Psoas muscle (tissue), 7 donors: ENCODE measurements at regions not wholly inside any gene's neighbourhood (a gene's known extent, or its start where the extent isn't known, plus 50 kb on each side); places are given as distances from the start of the nearest gene placed in this dataset.

ENCODE experiments used
- ATAC-seq, 4 donors: fragments of 200-7000 bp; cut with Tn5 transposase; one replicate each; pipeline ENCODE4 v1.9.1; 2020; ENCODE audit warnings: moderate library complexity in 3 of 4, mild to moderate bottlenecking in 2 of 4
- DNase-seq, 2 donors: peaks; one replicate each; pipeline ENCODE4 v3.0.0-alpha.2; 2020
- H3K27ac ChIP-seq: fragments of 200-600 bp; one replicate; pipeline ENCODE4 v1.8.0; 2022
- H3K27me3 ChIP-seq, 3 donors: fragments of 200-600 bp in 1 of 3; one replicate each; pipeline versions ENCODE4 v1.6.1 to v1.8.0; 2013 to 2022; ENCODE audit warnings: low read length in 2 of 3, mild to moderate bottlenecking in 2 of 3, moderate library complexity in 1 of 3; ENCODE audit not compliant: insufficient read depth in 3 of 3
- H3K36me3 ChIP-seq, 2 donors: fragments of 200-600 bp in 1 of 2; one replicate each; pipeline versions ENCODE4 v1.6.1 to v1.8.0; 2013 to 2022; ENCODE audit warnings: low read depth in 1 of 2, mild to moderate bottlenecking in 1 of 2, moderate library complexity in 1 of 2; ENCODE audit not compliant: insufficient read depth in 1 of 2
- H3K4me1 ChIP-seq: fragments of 200-600 bp; one replicate; pipeline ENCODE4 v1.8.0; 2022
- H3K4me3 ChIP-seq: fragments of 200-600 bp; one replicate; pipeline ENCODE4 v1.8.0; 2022; ENCODE audit warnings: mild to moderate bottlenecking
- H3K9me3 ChIP-seq: fragments of 200-600 bp; one replicate; pipeline ENCODE4 v1.8.0; 2022
- CTCF ChIP-seq: fragments of 200-600 bp; IDR thresholded peaks from one replicate; pipeline ENCODE4 v1.8.0; 2022; ENCODE audit warnings: antibody characterized with exemption
- WGBS, 3 donors: extraction: QIAGEN DNeasy Blood & Tissue Kit; methylation state at CpG; one replicate each; pipeline versions ENCODE4 v1.1.6 to v1.1.7; 2013; 5-methylcytosine and 5-hydroxymethylcytosine counted together
- intact Hi-C, 2 donors: fragments of 100-400 bp; cut with DNase I; formaldehyde crosslinking; loops; one replicate each; pipeline versions ENCODE4 v1.11.0 to v1.14.2; 2022
- donor health status: healthy with polysubstance abuse.
- donor health status: DM: no; HTN: no; CAD: no; lungs with moderate emphysema.
- donor health status: Bipolar disorder and iron deficiency.
- donor health status: healthy.
- donor health status: DM: yes; HTN: yes; CAD: no.
- donor health status: DM: no; HTN: no; CAD: no.
- donor health status: DM: yes; HTN: yes; CAD: no.

DNA sequence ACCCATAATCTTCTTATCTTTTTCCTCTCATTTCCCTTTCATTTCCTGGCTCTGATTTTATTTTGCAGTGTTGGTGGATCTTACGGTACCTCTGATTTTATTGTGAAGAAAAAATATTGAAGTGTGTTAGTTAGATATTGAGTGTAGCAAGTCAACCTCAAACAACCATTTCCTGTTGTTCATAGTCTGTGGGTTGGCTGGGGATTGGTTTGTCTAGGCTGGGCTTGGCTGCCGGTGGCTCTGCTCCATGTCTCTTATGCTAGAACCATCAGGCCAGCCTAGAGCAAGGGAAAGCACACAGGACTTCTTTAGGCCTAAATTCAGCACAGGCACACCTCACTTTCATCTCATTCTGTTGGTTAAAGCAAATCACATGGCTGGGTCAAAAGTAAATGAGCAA is 383.1 kb upstream of the LCORL start:
- Histone ChIP-seq H3K27me3 (no peaks in the 10 kb centered on the region), H3K9me3 (no peaks in the 10 kb centered on the region), H3K27ac (no peak overlapping the region), H3K4me3 (no peak overlapping the region), H3K36me3 (no peaks in the 10 kb centered on the region), H3K4me1 (no peaks in the 10 kb centered on the region)
- WGBS, 3 donors, result 60 to 68% (median 63%) methylated on average over 2 of the region's 2 CpGs
- TF ChIP-seq CTCF, result no peak
- ATAC-seq (no peak), DNase-seq (no peak)
- intact Hi-C loops, result no loop called here

DNA sequence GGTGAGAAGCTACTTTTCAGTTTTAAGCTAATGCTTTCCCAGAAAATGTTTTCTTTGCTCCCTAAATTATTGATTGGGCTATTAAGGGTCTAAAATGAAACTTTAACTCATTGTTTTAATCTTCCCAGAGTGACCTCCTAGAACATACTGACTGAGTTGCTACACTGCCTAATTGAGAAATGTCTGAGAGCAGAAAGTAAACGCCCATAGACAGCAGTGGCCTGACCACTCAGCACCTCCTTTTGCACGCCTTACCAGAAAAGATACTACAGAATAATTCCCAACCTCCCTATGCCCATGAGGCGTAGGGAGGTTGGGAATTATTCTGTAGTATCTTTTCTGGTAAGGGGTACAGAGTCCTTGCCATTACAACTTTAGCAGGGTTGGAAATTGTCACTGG is 381.8 kb upstream of the LCORL start:
- H3K36me3 ChIP-seq, result no peaks in the 10 kb centered on the region
- intact Hi-C loops, result no loop called here
- no peaks in the 10 kb centered on the region for H3K4me1 ChIP-seq
- 55 to 75% (median 75%) methylated on average over 3 of the region's 3 CpGs for WGBS, 3 donors
- TF ChIP-seq CTCF, result no peak
- no peaks in the 10 kb centered on the region for H3K27me3 ChIP-seq
- H3K4me3 ChIP-seq, result no peak overlapping the region
- no peaks in the 10 kb centered on the region for H3K9me3 ChIP-seq
- H3K27ac ChIP-seq, result no peak overlapping the region
- ATAC-seq (no peak), DNase-seq (no peak)

DNA sequence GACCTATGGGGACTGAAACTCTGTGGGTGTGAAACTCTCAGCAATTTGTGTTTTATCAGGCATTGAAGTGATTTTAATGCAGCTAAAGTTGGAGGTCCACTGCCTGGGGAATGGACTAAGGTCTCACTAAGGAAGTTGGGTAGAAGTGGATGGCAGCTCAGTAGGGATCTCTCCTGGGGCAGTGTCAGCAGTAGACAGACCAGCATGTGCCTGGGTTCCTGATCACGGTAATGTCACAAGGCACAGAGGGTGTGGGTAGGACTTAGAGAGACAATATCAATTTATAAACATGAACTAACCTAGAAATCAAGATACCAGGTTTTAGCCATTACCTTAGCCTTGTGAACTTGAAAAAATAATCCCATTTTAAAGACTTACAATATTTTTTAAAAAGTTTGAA is 380.3 kb upstream of the LCORL start:
- Histone ChIP-seq H3K9me3 (no peaks in the 10 kb centered on the region), H3K36me3 (no peaks in the 10 kb centered on the region), H3K27ac (no peak overlapping the region), H3K4me3 (no peak overlapping the region), H3K4me1 (no peaks in the 10 kb centered on the region), H3K27me3 (no peaks in the 10 kb centered on the region)
- no peak for TF ChIP-seq CTCF
- no peak for DNase-seq
- intact Hi-C loops, result no loop called here
- WGBS, 3 donors, result 75 to 80% (median 77%) methylated on average over 1 of the region's 1 CpG
- ATAC-seq, result no peak

DNA sequence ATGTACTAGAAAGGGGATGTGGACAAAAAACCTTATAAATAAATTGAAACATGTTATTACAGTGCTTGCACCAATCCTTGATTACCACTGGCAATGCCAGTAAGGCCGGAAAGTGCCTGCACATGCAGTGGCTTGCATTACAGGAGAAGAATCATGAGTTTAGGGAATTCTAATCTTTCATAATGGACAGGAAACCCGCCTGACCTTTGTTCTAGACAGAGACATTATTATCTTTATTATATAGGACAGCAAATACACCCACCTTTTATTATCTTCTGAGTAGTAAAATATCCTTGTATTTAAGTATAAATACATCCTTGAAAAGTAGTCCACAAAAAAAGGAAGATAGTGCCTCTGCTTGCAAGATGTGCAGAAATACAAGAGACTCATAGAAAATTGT is 379.9 kb upstream of the LCORL start:
- Histone ChIP-seq H3K36me3 (no peaks in the 10 kb centered on the region), H3K27ac (no peak overlapping the region), H3K4me3 (no peak overlapping the region), H3K27me3 (no peaks in the 10 kb centered on the region), H3K9me3 (no peaks in the 10 kb centered on the region), H3K4me1 (no peaks in the 10 kb centered on the region)
- TF ChIP-seq CTCF, result no peak
- intact Hi-C loops, result no loop called here
- WGBS, 3 donors, result 61 to 77% (median 76%) methylated on average over 2 of the region's 2 CpGs
- no peak for DNase-seq
- no peak for ATAC-seq

DNA sequence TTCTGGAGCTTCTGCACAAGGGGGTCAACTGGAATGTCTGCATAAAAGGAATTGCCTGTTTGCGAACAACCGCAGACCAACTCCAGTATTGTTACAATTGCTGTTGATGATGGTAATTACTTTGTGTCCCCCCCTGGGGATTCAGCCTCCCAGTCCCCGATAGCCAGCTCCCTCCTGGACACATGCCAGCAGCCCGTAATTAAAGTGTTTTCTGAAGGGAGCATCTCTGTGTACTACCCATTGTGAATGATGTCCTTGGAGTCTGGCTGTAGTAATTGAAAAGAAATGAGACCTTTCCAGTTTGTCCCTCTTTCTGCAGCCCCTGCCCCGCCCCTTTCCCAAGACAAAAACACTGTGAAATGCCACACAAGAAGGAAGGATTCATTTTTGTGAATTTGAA is 377.1 kb upstream of the LCORL start:
- no peak for ATAC-seq
- TF ChIP-seq CTCF, result no peak

More for the DNA sequence above, 377.1 kb upstream of the LCORL start:
- no peaks in the 10 kb centered on the region for H3K9me3 ChIP-seq
- no peak overlapping the region for H3K4me3 ChIP-seq
- H3K27me3 ChIP-seq, result no peaks in the 10 kb centered on the region
- no peaks in the 10 kb centered on the region for H3K36me3 ChIP-seq
- intact Hi-C loops, result no loop called here
- no peaks in the 10 kb centered on the region for H3K4me1 ChIP-seq
- DNase-seq, result no peak
- 27 to 29% (median 29%) methylated on average over 5 of the region's 5 CpGs for WGBS, 3 donors
- no peak overlapping the region for H3K27ac ChIP-seq
